ENCODE measurements at regions not wholly inside any gene's neighbourhood (a gene's known extent, or its start where the extent isn't known, plus 50 kb on each side); places are given as distances from the start of the nearest gene placed in this dataset.

DNA sequence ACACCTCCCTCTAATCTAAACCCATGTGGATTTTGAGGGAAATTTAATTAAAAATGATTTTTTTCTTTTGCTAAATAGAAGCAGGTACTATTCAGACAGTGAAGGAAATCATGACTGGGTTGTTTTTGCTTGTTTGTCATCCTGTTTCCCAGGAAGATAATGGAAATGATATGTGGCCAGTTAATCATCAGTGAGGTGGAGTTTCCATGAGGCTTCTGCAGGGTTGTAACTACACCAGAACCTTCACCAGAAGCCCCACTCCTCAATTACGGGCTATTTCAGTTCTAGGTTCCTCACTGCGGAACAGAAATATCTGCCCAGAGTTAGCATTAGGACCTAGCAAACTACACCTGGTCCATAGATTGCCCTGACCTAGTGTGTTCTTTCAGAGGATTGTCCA, 394.0 kb downstream of the DLEU7 start:
- intact Hi-C loops (cut with micrococcal nuclease): no loop called here
- TF ChIP-seq, protein P1, sequence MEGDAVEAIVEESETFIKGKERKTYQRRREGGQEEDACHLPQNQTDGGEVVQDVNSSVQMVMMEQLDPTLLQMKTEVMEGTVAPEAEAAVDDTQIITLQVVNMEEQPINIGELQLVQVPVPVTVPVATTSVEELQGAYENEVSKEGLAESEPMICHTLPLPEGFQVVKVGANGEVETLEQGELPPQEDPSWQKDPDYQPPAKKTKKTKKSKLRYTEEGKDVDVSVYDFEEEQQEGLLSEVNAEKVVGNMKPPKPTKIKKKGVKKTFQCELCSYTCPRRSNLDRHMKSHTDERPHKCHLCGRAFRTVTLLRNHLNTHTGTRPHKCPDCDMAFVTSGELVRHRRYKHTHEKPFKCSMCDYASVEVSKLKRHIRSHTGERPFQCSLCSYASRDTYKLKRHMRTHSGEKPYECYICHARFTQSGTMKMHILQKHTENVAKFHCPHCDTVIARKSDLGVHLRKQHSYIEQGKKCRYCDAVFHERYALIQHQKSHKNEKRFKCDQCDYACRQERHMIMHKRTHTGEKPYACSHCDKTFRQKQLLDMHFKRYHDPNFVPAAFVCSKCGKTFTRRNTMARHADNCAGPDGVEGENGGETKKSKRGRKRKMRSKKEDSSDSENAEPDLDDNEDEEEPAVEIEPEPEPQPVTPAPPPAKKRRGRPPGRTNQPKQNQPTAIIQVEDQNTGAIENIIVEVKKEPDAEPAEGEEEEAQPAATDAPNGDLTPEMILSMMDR (IDR thresholded peaks at IDR 0.05): no peak

DNA sequence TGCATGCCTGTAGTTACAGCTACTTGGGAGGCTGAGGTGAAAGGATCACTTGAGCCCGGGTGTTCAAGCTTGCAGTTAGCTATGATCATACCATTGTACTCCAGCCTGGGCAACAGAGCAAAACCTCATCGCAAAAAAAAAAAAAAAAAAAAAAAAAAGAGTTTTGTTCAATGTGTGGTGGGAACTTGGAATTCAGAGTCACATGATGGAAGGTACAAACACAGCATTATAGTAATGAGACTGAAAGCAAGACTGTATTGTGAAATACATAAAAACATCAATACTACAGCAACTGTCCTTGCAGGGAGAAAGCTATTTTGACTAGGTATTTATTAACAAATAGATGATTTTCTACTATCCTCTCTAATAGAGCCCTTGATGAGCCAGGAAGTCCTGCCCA, 393.2 kb downstream of the DLEU7 start:
- Histone ChIP-seq H3K9me3 (ENCODE audit: control insufficient read depth, insufficient read depth, low read length) (no peaks in the 10 kb centered on the region), H3K4me3 (ENCODE audit: low read length) (no peak overlapping the region), H3K36me3 (ENCODE audit: control insufficient read depth, insufficient read depth, low read length) (no peaks in the 10 kb centered on the region), H3K27me3 (ENCODE audit: control insufficient read depth, insufficient read depth, low read length) (no peaks in the 10 kb centered on the region), H3K4me1 (ENCODE audit: control insufficient read depth, insufficient read depth, low read length) (peaks cover 7% of the 10 kb centered on the region), H3K27ac (ENCODE audit: low read length) (no peak overlapping the region)
- H3K9me3 Mint-ChIP-seq: no peaks in the 10 kb centered on the region
- intact Hi-C loops (cut with micrococcal nuclease): no loop called here
- WGBS (ENCODE audit: insufficient coverage): 100% methylated on average over 2 of the region's 2 CpGs
- TF ChIP-seq, protein P1 (IDR thresholded peaks at IDR 0.05): no peak
- peaks cover 0 to 2% of the 10 kb centered on the region in 2 donors for H3K27me3 Mint-ChIP-seq (ENCODE audit: low read depth in 2 of 2)
- ATAC-seq: no peak
- no peak overlapping the region for H3K4me3 Mint-ChIP-seq
- H3K36me3 Mint-ChIP-seq: no peaks in the 10 kb centered on the region
- no peak for DNase-seq
- peaks cover 10 to 16% of the 10 kb centered on the region in 2 donors for H3K4me1 Mint-ChIP-seq
- H3K27ac Mint-ChIP-seq: no peak overlapping the region

More for the DNA sequence above, 394.0 kb downstream of the DLEU7 start:
- no peaks in the 10 kb centered on the region for H3K27me3 ChIP-seq (ENCODE audit: control insufficient read depth, insufficient read depth, low read length)
- Mint-ChIP-seq H3K4me1 (peaks cover 10 to 16% of the 10 kb centered on the region in 2 donors), H3K27ac (no peak overlapping the region), H3K9me3 (no peaks in the 10 kb centered on the region), H3K4me3 (no peak overlapping the region), H3K36me3 (no peaks in the 10 kb centered on the region), H3K27me3 (ENCODE audit: low read depth in 2 of 2) (peaks cover 0 to 5% of the 10 kb centered on the region in 2 donors)
- 97% methylated on average over 2 of the region's 2 CpGs for WGBS (ENCODE audit: insufficient coverage)
- no peaks in the 10 kb centered on the region for H3K36me3 ChIP-seq (ENCODE audit: control insufficient read depth, insufficient read depth, low read length)
- no peak overlapping the region for H3K27ac ChIP-seq (ENCODE audit: low read length)
- H3K4me3 ChIP-seq (ENCODE audit: low read length): no peak overlapping the region
- no peaks in the 10 kb centered on the region for H3K9me3 ChIP-seq (ENCODE audit: control insufficient read depth, insufficient read depth, low read length)
- ATAC-seq (no peak), DNase-seq (no peak)
- peaks cover 7% of the 10 kb centered on the region for H3K4me1 ChIP-seq (ENCODE audit: control insufficient read depth, insufficient read depth, low read length)

DNA sequence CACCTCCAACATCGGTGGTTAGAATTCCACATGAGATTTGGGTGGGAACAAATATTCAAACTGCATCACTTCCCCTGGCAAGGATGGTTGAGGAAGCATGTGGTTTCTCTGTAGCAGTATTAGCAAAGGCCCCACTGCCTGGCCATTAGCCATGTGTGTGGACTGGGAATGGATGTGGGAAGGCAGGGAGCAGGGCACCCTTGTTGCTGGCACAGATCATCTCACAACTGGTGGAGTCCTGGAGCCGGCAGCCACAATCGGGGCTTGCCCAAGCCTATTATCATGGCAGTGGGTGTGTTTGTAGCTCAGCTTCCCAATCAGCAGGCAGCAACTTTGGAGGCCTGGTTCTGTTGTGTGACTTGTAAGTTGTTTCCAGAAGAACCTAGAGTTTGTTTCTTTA, 391.9 kb downstream of the DLEU7 start:
- DNase-seq (no peak), ATAC-seq (no peak)
- WGBS (ENCODE audit: insufficient coverage): 72% methylated on average over 3 of the region's 3 CpGs
- intact Hi-C loops (cut with micrococcal nuclease): no loop called here
- TF ChIP-seq, protein P1 (IDR thresholded peaks at IDR 0.05): no peak
- no peaks in the 10 kb centered on the region for H3K36me3 ChIP-seq (ENCODE audit: control insufficient read depth, insufficient read depth, low read length)
- H3K4me1 Mint-ChIP-seq: peaks cover 10 to 16% of the 10 kb centered on the region in 2 donors
- H3K27me3 Mint-ChIP-seq (ENCODE audit: low read depth in 2 of 2): no peaks in the 10 kb centered on the region
- no peak overlapping the region for H3K4me3 ChIP-seq (ENCODE audit: low read length)
- no peaks in the 10 kb centered on the region for H3K27me3 ChIP-seq (ENCODE audit: control insufficient read depth, insufficient read depth, low read length)
- peaks cover 7% of the 10 kb centered on the region for H3K4me1 ChIP-seq (ENCODE audit: control insufficient read depth, insufficient read depth, low read length)
- no peak overlapping the region for H3K4me3 Mint-ChIP-seq
- H3K9me3 Mint-ChIP-seq: no peaks in the 10 kb centered on the region
- no peaks in the 10 kb centered on the region for H3K36me3 Mint-ChIP-seq
- no peak overlapping the region for H3K27ac ChIP-seq (ENCODE audit: low read length)
- no peak overlapping the region for H3K27ac Mint-ChIP-seq
- H3K9me3 ChIP-seq (ENCODE audit: control insufficient read depth, insufficient read depth, low read length): no peaks in the 10 kb centered on the region

DNA sequence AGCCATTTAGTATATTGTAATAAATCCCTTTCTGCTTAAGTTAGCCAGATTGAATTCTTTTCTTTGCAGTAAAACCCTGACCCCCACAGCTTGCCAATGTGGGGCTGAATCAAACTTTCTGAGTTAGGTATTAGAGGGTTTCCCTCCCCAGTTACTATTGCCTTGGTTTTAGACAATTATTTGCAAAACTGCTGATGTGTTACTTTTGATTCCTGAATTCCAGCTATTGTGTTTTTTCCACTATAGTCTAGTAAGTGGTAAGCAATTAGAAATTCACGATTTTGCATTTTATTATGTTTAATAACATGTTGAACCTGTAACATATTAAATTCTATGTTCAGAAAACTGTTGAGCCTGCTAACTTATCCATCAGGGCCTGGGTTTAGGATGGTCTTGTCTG, 391.5 kb downstream of the DLEU7 start:
- Mint-ChIP-seq H3K9me3 (no peaks in the 10 kb centered on the region), H3K36me3 (no peaks in the 10 kb centered on the region), H3K4me1 (peaks cover 10 to 16% of the 10 kb centered on the region in 2 donors), H3K4me3 (no peak overlapping the region), H3K27me3 (ENCODE audit: low read depth in 2 of 2) (peaks cover 0 to 1% of the 10 kb centered on the region in 2 donors), H3K27ac (no peak overlapping the region)
- no peaks in the 10 kb centered on the region for H3K36me3 ChIP-seq (ENCODE audit: control insufficient read depth, insufficient read depth, low read length)
- peaks cover 7% of the 10 kb centered on the region for H3K4me1 ChIP-seq (ENCODE audit: control insufficient read depth, insufficient read depth, low read length)
- intact Hi-C loops (cut with micrococcal nuclease): no loop called here
- no peak overlapping the region for H3K27ac ChIP-seq (ENCODE audit: low read length)
- DNase-seq (no peak), ATAC-seq (no peak)
- no peaks in the 10 kb centered on the region for H3K27me3 ChIP-seq (ENCODE audit: control insufficient read depth, insufficient read depth, low read length)
- WGBS (ENCODE audit: insufficient coverage): no CpG with 5 or more reads among the region's 1 CpG
- no peak overlapping the region for H3K4me3 ChIP-seq (ENCODE audit: low read length)
- TF ChIP-seq, protein P1 (IDR thresholded peaks at IDR 0.05): no peak
- no peaks in the 10 kb centered on the region for H3K9me3 ChIP-seq (ENCODE audit: control insufficient read depth, insufficient read depth, low read length)
